ENCODE measurements at regions not wholly inside any gene's neighbourhood (a gene's known extent, or its start where the extent isn't known, plus 50 kb on each side); places are given as distances from the start of the nearest gene placed in this dataset.

DNA sequence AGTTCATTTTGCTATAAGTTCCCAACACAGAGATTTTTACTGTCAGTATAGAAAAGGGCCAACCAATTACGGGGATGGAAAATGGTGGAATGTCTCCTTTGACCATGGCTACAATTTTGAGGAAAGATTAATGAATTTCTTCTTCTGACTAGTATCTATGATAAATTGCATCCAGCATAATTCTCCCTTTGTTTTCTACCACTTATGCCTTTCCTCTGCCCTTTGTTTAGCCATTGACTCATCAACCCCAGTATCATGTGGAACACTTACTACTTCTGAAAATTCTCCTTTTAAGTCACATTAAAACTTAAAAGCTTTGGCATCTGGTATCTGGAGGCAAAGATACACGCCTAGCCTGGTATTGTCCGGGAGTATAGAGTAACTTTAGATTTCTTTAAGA lies 92.9 kb upstream of the CADPS start:
- no peak for TF ChIP-seq RAD21 (IDR thresholded peaks at IDR 0.05 in 1 of 2, conservative IDR thresholded peaks at IDR 0.05 in 1 of 2; ENCODE audit: low read depth in 2 of 2, low read length in 2 of 2)
- TF ChIP-seq RFX5 (IDR thresholded peaks at IDR 0.05; ENCODE audit: borderline replicate concordance, low read depth, low read length), result no peak
- TF ChIP-seq EP300 (IDR thresholded peaks at IDR 0.05; ENCODE audit: borderline replicate concordance in 1 of 2, low read depth in 2 of 2, low read length in 2 of 2), result no peak
- no peak for TF ChIP-seq SRF (IDR thresholded peaks at IDR 0.05; ENCODE audit: low read depth, low read length)
- TF ChIP-seq, protein P1, sequence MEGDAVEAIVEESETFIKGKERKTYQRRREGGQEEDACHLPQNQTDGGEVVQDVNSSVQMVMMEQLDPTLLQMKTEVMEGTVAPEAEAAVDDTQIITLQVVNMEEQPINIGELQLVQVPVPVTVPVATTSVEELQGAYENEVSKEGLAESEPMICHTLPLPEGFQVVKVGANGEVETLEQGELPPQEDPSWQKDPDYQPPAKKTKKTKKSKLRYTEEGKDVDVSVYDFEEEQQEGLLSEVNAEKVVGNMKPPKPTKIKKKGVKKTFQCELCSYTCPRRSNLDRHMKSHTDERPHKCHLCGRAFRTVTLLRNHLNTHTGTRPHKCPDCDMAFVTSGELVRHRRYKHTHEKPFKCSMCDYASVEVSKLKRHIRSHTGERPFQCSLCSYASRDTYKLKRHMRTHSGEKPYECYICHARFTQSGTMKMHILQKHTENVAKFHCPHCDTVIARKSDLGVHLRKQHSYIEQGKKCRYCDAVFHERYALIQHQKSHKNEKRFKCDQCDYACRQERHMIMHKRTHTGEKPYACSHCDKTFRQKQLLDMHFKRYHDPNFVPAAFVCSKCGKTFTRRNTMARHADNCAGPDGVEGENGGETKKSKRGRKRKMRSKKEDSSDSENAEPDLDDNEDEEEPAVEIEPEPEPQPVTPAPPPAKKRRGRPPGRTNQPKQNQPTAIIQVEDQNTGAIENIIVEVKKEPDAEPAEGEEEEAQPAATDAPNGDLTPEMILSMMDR (IDR thresholded peaks at IDR 0.05; ENCODE audit: control extremely low read depth in 1 of 3, insufficient read depth in 1 of 3, low read depth in 1 of 3, low read length in 3 of 3), result no peak
- no peak for TF ChIP-seq POLR2A (IDR thresholded peaks at IDR 0.05; ENCODE audit: control extremely low read depth in 1 of 2, low read depth in 2 of 2, low read length in 2 of 2)
- TF ChIP-seq RBBP5 (IDR thresholded peaks at IDR 0.05; ENCODE audit: borderline replicate concordance, low read depth, low read length), result no peak
- TF ChIP-seq FOSL1 (IDR thresholded peaks at IDR 0.05; ENCODE audit: insufficient read depth, low read depth, low read length), result no peak
- TF ChIP-seq KDM5A (IDR thresholded peaks at IDR 0.05; ENCODE audit: low read length), result no peak
- TF ChIP-seq, protein P2, sequence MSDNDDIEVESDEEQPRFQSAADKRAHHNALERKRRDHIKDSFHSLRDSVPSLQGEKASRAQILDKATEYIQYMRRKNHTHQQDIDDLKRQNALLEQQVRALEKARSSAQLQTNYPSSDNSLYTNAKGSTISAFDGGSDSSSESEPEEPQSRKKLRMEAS (IDR thresholded peaks at IDR 0.05), result no peak
- no peak for TF ChIP-seq TAF1 (IDR thresholded peaks at IDR 0.05; ENCODE audit: low read depth, low read length)
- TF ChIP-seq HDAC6 (IDR thresholded peaks at IDR 0.05; ENCODE audit: low read depth, low read length), result no peak
- TF ChIP-seq CTBP2 (IDR thresholded peaks at IDR 0.05; ENCODE audit: borderline replicate concordance, insufficient read depth, insufficient read length, low read length), result no peak
